Suprapubic skin (tissue), 3 donors: ENCODE measurements at regions not wholly inside any gene's neighbourhood (a gene's known extent, or its start where the extent isn't known, plus 50 kb on each side); places are given as distances from the start of the nearest gene placed in this dataset.

Experiments
- CTCF ChIP-seq, 2 donors: fragments of 200-600 bp in 1 of 2; fragments of 450-650 bp in 1 of 2; sonication (generic) in 1 of 2; IDR thresholded peaks; one replicate each; pipeline ENCODE4 v1.5.1; 2016 to 2019; ENCODE audit warnings: antibody characterized with exemption in 2 of 2, mild to moderate bottlenecking in 1 of 2, moderate library complexity in 1 of 2
- POLR2AphosphoS5 ChIP-seq, 3 donors: sonication (generic); formaldehyde crosslinking; IDR thresholded peaks; one replicate each; pipeline ENCODE4 v1.6.1; 2017; ENCODE audit warnings: antibody characterized with exemption in 3 of 3

GRCh38 chr2:190127651-190128050 lies 65.1 kb upstream of the MSTN start:
- no peak for TF ChIP-seq CTCF (IDR thresholded peaks at IDR 0.05)
- no peak for TF ChIP-seq POLR2AphosphoS5 (IDR thresholded peaks at IDR 0.05)
